ENCODE measurements at regions not wholly inside any gene's neighbourhood (a gene's known extent, or its start where the extent isn't known, plus 50 kb on each side); places are given as distances from the start of the nearest gene placed in this dataset.
"Not testable (repeated sequence)": the region's sequence is repeated elsewhere in the genome, so short reads cannot be mapped to it uniquely, and the experiment has no call there.

GRCh38 chr2:59756150-59756549 is 797.3 kb downstream of the BCL11A start:
- DNase-seq = no peak

GRCh38 chr2:59754011-59754735 is 799.3 kb downstream of the BCL11A start:
- DNase-seq = no peak

GRCh38 chr2:59752512-59752911 is 800.9 kb downstream of the BCL11A start:
- no peak for DNase-seq

GRCh38 chr2:59752071-59752470 is 801.4 kb downstream of the BCL11A start:
- no peak for DNase-seq

GRCh38 chr2:59751214-59751613 is 802.2 kb downstream of the BCL11A start:
- DNase-seq = not testable (repeated sequence)

- no peak for DNase-seq
Measured at GRCh38 chr2:59746291-59746690, 807.2 kb downstream of the BCL11A start.

- DNase-seq = no peak
Measured at GRCh38 chr2:59745085-59745484, 808.4 kb downstream of the BCL11A start.

GRCh38 chr2:59744436-59744835 is 809.0 kb downstream of the BCL11A start:
- DNase-seq = no peak

- no peak for DNase-seq
Measured at GRCh38 chr2:59741840-59742239, 811.6 kb downstream of the BCL11A start.

- DNase-seq = no peak
Measured at GRCh38 chr2:59739166-59739565, 814.3 kb downstream of the BCL11A start.

GRCh38 chr2:59737299-59737698 is 816.2 kb downstream of the BCL11A start:
- no peak for DNase-seq

GRCh38 chr2:59734743-59735142 is 818.7 kb downstream of the BCL11A start:
- no peak for DNase-seq

- no peak for DNase-seq
Measured at GRCh38 chr2:59733970-59734369, 819.5 kb downstream of the BCL11A start.

GRCh38 chr2:59733567-59733930 is 819.9 kb downstream of the BCL11A start:
- no peak for DNase-seq

- DNase-seq = no peak
Measured at GRCh38 chr2:59732871-59733566, 820.4 kb downstream of the BCL11A start.

GRCh38 chr2:59727121-59727590 is 826.3 kb downstream of the BCL11A start:
- no peak for DNase-seq

GRCh38 chr2:59726228-59727120 is 827.0 kb downstream of the BCL11A start:
- no peak for DNase-seq

GRCh38 chr2:59724746-59725145 is 828.7 kb downstream of the BCL11A start:
- no peak for DNase-seq

GRCh38 chr2:59720296-59720866 is 833.1 kb downstream of the BCL11A start:
- no peak for DNase-seq

- no peak for DNase-seq
Measured at GRCh38 chr2:59713577-59713976, 839.9 kb downstream of the BCL11A start.

- DNase-seq = no peak
Measured at GRCh38 chr2:59711121-59711520, 842.3 kb downstream of the BCL11A start.

GRCh38 chr2:59706729-59707128 is 846.7 kb downstream of the BCL11A start:
- DNase-seq = no peak

GRCh38 chr2:59703796-59704195 is 849.7 kb downstream of the BCL11A start:
- no peak for DNase-seq
